RWPE2 (cell line): ENCODE measurements at regions not wholly inside any gene's neighbourhood (a gene's known extent, or its start where the extent isn't known, plus 50 kb on each side); places are given as distances from the start of the nearest gene placed in this dataset.

ENCODE experiments used
- ATAC-seq: fragments of 200-7000 bp; cut with Tn5 transposase; 3 replicates; pipeline ENCODE4 v1.9.1; 2021; ENCODE audit warnings: low read depth
- DNase-seq: peaks from one replicate; pipeline ENCODE4 v3.0.0-alpha.2; 2020; ENCODE audit warnings: low spot score
- H3K27ac ChIP-seq: fragments of 450-650 bp; 2 replicates; pipeline ENCODE4 v1.5.1; 2017; ENCODE audit warnings: mild to moderate bottlenecking; ENCODE audit not compliant: poor library complexity, severe bottlenecking
- H3K27me3 ChIP-seq: fragments of 250-450 bp; sonication (Bioruptor Pico); 2 replicates; pipeline ENCODE4 v1.5.1; 2021; ENCODE audit warnings: mild to moderate bottlenecking, moderate library complexity; ENCODE audit not compliant: insufficient read depth, poor library complexity, severe bottlenecking
- H3K36me3 ChIP-seq: fragments of 250-450 bp; sonication (Bioruptor Pico); 2 replicates; pipeline ENCODE4 v1.5.1; 2020; ENCODE audit warnings: low read depth, mild to moderate bottlenecking, moderate library complexity
- H3K4me1 ChIP-seq: fragments of 250-450 bp; sonication (Bioruptor Pico); 2 replicates; pipeline ENCODE4 v1.5.1; 2021; ENCODE audit warnings: mild to moderate bottlenecking, moderate library complexity; ENCODE audit not compliant: insufficient read depth, poor library complexity, severe bottlenecking
- H3K4me3 ChIP-seq: fragments of 250-450 bp; sonication (Bioruptor Pico); 2 replicates; pipeline ENCODE4 v1.5.1; 2021; ENCODE audit warnings: mild to moderate bottlenecking, moderate library complexity; ENCODE audit not compliant: severe bottlenecking
- H3K9me3 ChIP-seq: fragments of 250-450 bp; sonication (Bioruptor Pico); 2 replicates; pipeline ENCODE4 v1.5.1; 2021; ENCODE audit warnings: mild to moderate bottlenecking, moderate library complexity; ENCODE audit not compliant: severe bottlenecking
- TF ChIP-seq, protein P1 (sequence below): fragments of 450-650 bp; IDR thresholded peaks from one replicate; pipeline ENCODE4 v1.5.1; 2017; ENCODE audit warnings: mild to moderate bottlenecking, moderate library complexity; ENCODE audit not compliant: poor library complexity, severe bottlenecking

DNA sequence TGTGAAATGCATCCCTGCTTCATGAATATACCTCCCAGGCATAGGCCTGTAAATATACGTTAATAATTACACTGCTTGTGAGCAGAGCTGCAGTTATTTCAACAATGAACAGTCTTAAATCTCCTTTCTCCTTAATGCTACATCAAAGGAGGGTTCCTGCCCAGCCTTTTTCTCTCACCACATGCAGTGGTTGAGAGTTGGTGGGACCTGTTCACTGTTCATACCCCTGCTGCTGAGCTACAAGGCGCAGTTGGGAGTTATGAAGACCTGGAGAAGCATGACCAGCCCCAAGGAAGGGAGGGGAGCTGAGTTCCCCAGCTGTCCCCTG, 111.9 kb upstream of the FOXQ1 start:
- no peaks in the 10 kb centered on the region for H3K27me3 ChIP-seq
- TF ChIP-seq, protein P1, sequence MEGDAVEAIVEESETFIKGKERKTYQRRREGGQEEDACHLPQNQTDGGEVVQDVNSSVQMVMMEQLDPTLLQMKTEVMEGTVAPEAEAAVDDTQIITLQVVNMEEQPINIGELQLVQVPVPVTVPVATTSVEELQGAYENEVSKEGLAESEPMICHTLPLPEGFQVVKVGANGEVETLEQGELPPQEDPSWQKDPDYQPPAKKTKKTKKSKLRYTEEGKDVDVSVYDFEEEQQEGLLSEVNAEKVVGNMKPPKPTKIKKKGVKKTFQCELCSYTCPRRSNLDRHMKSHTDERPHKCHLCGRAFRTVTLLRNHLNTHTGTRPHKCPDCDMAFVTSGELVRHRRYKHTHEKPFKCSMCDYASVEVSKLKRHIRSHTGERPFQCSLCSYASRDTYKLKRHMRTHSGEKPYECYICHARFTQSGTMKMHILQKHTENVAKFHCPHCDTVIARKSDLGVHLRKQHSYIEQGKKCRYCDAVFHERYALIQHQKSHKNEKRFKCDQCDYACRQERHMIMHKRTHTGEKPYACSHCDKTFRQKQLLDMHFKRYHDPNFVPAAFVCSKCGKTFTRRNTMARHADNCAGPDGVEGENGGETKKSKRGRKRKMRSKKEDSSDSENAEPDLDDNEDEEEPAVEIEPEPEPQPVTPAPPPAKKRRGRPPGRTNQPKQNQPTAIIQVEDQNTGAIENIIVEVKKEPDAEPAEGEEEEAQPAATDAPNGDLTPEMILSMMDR, result no peak
- no peak for ATAC-seq

DNA sequence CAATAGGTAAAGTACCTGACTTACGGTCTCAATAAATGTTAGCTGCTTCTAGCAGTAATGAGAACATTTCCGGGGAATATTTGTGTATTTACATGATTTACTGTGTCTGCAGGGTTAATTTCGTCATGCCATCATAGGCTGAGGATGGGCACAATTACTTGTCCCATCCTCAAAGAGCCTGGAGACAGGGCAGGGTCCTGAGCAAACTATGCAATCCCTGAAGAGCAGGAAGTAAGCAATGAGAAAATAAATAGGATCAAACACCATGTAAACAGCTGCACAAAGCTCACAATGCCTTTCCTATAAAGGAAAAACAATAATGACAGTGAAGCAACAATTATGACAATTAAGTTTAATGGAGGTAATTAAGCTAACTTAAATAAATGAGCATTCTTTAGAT, 114.6 kb upstream of the FOXQ1 start:
- ATAC-seq, result no peak
- no peak overlapping the region for H3K4me3 ChIP-seq
- TF ChIP-seq, protein P1, result no peak
- no peaks in the 10 kb centered on the region for H3K4me1 ChIP-seq
- H3K27ac ChIP-seq, result no peak overlapping the region
- H3K9me3 ChIP-seq, result peaks cover 9% of the 10 kb centered on the region
- no peaks in the 10 kb centered on the region for H3K27me3 ChIP-seq
- DNase-seq, result no peak
- no peaks in the 10 kb centered on the region for H3K36me3 ChIP-seq

More for the DNA sequence above, 111.9 kb upstream of the FOXQ1 start:
- Histone ChIP-seq H3K36me3 (no peaks in the 10 kb centered on the region), H3K9me3 (peaks cover 3% of the 10 kb centered on the region), H3K4me1 (no peaks in the 10 kb centered on the region), H3K4me3 (no peak overlapping the region), H3K27ac (no peak overlapping the region)
- no peak for DNase-seq

DNA sequence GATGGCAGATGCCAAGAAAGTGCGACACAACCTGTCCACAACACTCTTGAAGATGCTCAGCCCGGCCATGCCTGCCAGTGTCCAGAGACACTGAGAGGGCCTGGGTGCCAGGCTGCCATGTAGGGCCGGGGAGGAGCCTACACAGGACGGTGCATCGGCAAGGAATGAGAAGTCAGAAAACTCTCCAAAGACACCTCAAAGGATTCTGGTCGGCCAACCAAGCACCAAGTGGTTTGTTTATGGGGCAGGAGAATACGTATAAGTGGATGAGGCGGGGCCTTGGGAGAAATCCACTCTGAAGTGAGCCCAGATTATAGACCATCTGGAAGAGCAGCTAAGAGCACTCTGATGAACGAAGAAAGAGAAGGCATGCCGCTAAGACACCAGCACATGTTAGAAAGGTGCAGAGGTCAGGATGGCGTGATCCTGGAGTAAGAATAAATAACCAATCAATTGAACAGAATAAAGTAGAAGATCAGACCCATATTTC, 120.7 kb upstream of the FOXQ1 start:
- Histone ChIP-seq H3K27me3 (no peaks in the 10 kb centered on the region), H3K4me1 (peaks cover 10% of the 10 kb centered on the region), H3K9me3 (peaks cover 9% of the 10 kb centered on the region), H3K36me3 (no peaks in the 10 kb centered on the region), H3K4me3 (no peak overlapping the region), H3K27ac (peak overlapping the region; percentile 69)
- DNase-seq (no peak), ATAC-seq (no peak)
- TF ChIP-seq, protein P1, result no peak

DNA sequence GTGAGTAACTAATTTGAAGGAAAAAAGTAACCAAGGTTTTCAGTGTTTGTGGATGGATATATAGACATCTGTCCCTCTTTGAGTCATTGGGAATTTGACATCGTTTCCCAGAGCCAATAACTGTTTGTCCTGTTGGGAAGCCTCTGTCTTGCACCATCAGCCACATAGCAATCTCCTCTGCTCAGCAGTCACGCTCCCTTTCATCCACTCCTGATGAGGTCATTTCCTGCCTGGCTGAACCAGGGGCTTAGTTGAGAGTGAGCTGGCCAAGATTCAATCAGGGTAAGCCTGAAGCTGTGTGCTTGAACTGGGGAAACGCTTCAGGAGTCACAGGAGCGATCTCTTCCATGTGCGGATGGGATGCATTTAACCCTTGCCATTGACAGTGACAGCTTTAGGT, 121.5 kb upstream of the FOXQ1 start:
- peak; percentile 82 for DNase-seq
- Histone ChIP-seq H3K4me3 (no peak overlapping the region), H3K27ac (peak overlapping the region; percentile 69), H3K27me3 (no peaks in the 10 kb centered on the region), H3K36me3 (no peaks in the 10 kb centered on the region), H3K9me3 (peaks cover 9% of the 10 kb centered on the region), H3K4me1 (peaks cover 10% of the 10 kb centered on the region)
- peak; percentile 99 for ATAC-seq
- TF ChIP-seq, protein P1, result no peak

DNA sequence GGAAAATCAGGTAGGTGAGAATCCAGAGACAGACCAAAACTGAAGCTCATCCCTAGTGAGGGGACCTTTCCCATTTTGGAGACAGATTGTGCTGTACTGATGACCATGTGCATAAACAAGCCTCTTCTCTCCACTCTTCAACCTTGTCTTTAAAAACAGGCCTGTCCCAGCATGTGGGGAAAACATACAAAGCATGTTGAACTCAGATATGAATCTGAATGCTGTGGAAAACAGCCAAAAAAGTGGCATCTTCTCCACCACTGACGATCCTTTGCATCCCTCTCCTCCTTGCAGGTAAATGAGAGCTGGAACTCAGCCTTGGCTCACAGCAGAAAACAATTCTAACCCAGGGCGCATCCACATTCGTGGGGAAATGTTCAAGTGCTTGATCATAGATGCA, 123.7 kb upstream of the FOXQ1 start:
- TF ChIP-seq, protein P1, result no peak
- Histone ChIP-seq H3K27ac (no peak overlapping the region), H3K27me3 (no peaks in the 10 kb centered on the region), H3K9me3 (no peaks in the 10 kb centered on the region), H3K4me1 (peaks cover 10% of the 10 kb centered on the region), H3K36me3 (no peaks in the 10 kb centered on the region), H3K4me3 (no peak overlapping the region)
- no peak for DNase-seq
- no peak for ATAC-seq
